GM21825 (cell line): ENCODE measurements at regions not wholly inside any gene's neighbourhood (a gene's known extent, or its start where the extent isn't known, plus 50 kb on each side); places are given as distances from the start of the nearest gene placed in this dataset.

Source experiments
- ATAC-seq: cut with Tn5 transposase; IDR thresholded peaks from one replicate; pipeline ENCODE4 v1.9.1; 2021; ENCODE audit warnings: mild to moderate bottlenecking, moderate library complexity; ENCODE audit not compliant: unreplicated experiment

DNA sequence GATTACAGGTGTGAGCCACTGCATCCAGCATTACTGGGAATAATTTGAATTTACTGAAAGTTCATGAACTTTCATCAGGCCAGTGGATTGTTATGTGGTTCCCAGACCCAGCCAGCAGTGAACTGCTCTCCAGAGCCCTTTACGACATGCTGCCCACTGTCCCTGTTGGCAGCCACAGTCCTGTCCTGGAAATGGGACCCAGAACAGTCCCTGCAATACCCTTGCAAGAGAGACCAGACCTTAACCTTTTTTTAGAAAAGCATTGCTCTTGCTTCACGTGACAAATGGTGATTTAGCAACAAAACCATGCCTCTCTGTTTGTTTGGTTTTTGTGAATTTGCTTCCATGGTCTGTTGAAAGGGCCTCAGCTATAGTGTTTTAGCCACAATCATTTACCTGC lies 367.3 kb upstream of the C2CD4B start:
- no peak for ATAC-seq

DNA sequence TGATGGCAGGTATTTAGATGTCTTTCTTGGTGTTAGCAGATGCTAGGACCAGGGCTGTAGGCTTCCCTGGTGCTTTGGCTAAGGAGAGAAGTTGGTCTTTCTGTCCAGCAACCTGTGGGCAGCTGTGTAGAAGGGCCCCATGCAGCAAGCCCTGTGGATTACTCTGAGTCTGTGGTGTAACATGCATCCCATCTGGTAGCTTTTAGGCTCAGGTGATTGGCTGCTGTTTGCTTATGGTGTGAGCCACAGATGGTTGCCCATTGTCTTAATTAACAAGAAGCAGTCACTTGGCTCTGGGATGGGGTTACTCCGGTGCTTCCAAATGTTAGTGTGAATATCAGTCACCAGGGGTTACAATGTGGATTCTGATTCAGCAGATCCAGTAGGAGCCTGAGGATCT lies 368.6 kb upstream of the C2CD4B start:
- no peak for ATAC-seq

DNA sequence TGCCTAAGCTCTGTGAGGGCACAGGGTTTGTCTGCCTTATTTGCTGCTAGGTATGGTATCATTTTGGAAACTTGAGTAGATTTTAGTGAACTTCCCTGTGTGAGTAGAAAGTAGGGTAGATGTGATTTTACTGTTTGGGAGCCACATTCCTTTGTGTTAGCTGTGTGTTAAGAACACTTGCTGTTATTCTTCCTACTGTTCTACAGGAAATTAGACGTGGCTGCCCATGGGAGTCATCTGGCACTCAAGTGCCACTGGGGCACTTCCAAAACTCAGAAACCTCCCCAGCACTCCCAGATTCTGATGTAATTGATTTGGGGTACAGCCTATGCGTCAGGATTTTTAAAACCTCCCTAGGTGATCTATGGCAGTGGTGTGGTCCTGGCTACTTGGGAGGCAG lies 369.9 kb upstream of the C2CD4B start:
- no peak for ATAC-seq

DNA sequence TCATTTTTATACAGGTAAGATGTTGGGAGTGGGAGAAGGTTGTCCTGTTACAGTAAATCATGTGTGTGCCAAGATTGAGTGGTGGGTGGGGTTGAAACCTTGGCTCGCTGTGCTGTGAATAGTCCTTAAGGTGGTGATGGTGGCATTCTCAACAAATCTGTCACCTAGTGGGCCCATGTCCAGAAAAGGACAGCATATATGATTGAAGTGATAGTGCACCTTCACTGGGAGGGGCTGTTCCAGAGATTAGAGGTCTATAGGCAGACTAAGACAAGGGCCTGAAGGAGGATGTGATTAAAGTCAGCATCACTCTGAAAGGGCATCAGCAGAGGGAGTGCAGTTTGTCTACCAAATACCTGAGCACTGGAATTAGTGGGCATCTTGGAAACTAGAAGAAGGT lies 374.2 kb upstream of the C2CD4B start:
- no peak for ATAC-seq

GRCh38 chr15:62541250-62541649 lies 376.2 kb upstream of the C2CD4B start:
- no peak for ATAC-seq

- no peak for ATAC-seq
Measured at GRCh38 chr15:62541846-62542245, 376.8 kb upstream of the C2CD4B start.

DNA sequence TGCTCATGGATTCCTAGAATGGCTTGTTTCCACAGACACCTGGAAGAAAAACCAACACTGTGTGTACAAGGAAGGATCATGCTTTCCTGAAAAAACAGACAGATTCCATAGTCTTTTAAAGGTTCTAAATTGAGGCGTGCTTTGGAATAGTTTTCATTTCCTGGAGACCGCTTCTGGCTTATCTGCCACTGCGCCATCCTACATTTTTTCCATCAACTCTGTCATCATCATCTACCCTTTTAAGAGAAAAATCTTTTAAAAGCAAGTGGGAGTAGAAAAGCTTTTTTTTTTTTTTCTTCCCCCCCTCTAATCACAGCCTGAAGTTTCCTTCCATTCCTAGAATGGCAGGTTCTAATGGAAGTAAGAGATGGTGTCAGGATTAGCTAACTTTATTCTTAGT lies 379.4 kb upstream of the C2CD4B start:
- no peak for ATAC-seq

DNA sequence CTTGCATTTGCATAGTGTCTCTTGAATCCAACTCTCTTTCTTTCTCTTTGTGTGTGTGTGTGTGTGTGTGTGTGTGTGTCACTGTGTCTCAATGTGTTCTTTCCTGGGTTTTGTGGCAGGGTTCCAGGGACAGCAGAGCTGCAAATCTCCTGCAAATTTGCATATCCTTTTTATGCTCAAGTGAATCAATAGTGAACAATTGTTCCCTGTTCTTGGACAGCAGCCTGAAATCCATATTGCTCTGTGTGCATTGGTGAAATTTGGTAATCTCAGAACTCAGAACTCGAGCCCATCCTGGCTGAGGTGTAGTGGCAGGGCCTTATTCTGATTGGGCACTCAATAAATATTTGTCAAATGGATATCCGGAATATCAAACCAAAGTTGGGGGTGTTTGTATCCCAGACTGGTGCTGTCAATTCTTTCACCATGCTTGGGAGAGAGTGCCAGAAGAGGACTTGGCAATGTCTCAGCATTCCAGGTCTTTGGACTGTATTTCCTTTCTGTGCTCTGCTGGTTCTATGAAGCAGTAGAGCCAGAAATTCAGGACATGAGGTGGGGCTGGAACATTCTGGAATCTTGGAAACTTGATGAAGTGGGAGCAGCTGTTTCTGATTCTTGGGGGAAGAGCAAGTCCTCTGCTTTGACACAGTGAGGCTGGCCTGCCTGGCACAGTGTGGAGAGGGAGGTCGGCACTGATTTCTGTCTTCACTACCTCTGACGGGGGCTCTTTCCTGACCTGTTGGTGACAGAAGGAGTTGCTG lies 380.6 kb upstream of the C2CD4B start:
- no peak for ATAC-seq

DNA sequence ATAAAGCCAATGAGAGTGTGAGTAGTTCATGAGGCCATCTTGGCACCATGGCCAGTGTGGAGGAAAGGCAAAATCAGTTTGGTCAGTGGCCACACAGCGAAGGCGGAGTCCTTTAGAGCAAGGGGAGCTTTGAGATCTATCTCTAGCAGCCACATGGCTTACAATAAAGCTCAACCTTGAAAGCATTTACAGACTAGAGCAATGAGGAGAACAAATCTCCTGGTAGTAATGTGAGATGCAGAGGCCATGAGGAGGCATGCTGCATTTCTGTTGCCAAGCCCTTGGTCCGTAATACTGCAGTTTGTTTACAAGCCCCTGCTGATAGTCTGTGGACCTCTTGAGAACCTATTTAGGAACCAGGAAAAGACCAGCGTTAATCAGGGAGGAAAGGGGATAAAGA lies 381.5 kb upstream of the C2CD4B start:
- no peak for ATAC-seq

DNA sequence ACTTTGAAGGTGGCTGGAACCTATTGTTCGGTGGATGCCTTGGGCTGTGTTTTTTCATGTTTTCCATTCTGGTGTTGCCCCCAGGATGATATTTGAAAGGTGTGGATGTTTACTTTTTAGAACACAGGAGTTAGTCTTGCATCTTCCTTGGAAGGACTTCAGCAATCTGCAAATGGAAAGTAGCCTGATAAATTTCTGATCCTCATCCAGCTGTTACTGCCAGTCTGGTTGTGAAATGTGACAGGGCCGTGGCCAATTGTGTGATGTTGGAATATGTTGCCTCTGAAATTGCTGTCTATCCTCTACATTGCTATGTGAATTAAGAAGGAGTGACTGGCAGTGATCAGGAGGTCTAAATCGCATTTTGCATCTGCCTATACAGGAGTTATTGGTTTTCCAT lies 382.5 kb upstream of the C2CD4B start:
- no peak for ATAC-seq

GRCh38 chr15:62549345-62549970 lies 384.4 kb upstream of the C2CD4B start:
- no peak for ATAC-seq

- no peak for ATAC-seq
Measured at GRCh38 chr15:62550106-62550505, 385.0 kb upstream of the C2CD4B start.

GRCh38 chr15:62552444-62552843 lies 387.4 kb upstream of the C2CD4B start:
- no peak for ATAC-seq

GRCh38 chr15:62553911-62554563 lies 389.0 kb upstream of the C2CD4B start:
- ATAC-seq: no peak

DNA sequence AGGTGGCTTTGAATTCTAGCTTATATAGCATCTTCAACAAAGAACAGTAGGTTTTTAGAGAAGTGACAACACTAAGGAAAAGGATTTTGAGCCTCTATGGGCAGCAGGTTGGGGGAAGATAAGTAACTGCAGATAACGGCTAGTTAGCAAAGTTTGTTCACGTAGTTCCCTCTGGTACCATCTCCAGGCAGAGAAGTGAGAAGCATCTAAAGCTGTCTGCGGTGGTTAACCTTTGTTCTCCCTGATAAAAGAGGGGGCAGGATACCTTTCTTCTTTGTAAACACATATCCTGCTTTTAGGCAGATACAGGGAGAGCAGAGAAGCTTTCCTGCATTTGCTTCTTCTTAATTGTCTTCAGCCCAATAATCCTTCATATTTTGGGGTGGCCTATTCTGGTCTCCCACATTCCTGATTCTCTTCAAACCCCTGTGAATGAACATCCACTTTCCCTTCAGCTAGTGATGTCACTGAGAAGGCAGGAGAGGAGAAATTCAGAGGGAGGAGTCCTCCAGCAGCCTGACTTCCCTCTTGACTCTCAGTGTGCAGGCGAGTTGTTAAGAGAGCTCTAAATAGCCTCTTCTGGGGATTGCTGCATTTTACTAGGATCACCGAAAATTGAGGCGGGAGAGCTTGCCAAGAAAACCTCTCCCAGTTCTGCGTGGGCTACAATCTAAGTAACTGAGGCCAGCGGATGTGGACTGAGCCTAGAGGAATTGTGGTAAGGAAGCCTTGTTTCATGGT lies 393.7 kb upstream of the C2CD4B start:
- no peak for ATAC-seq

- no peak for ATAC-seq
Measured at GRCh38 chr15:62559381-62559733, 394.3 kb upstream of the C2CD4B start.

DNA sequence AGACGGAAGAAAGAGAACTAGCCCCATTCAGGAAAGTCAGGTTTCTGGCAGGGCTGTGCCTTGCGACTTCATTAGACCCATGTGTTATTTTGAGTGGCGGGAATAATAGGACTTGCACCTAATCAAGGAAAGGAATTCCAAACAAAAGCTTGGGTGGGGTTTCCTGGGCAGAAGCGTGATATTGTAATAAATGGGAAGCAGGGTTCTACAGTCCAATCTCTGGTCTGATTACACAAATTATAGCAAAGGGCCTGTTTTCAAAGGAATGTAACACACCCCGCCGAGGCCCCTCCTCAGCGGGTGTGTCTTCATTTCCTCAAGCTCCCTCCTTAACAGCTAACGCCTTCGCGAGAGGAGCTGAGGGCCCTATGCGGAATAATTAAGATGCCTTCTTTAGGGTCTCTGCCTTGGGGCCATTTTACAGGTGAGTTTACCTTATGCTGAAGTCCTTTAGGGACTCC lies 396.0 kb upstream of the C2CD4B start:
- ATAC-seq: no peak

GRCh38 chr15:62561571-62561970 lies 396.5 kb upstream of the C2CD4B start:
- ATAC-seq: no peak

- no peak for ATAC-seq
Measured at GRCh38 chr15:62564886-62565633, 400.0 kb upstream of the C2CD4B start.

DNA sequence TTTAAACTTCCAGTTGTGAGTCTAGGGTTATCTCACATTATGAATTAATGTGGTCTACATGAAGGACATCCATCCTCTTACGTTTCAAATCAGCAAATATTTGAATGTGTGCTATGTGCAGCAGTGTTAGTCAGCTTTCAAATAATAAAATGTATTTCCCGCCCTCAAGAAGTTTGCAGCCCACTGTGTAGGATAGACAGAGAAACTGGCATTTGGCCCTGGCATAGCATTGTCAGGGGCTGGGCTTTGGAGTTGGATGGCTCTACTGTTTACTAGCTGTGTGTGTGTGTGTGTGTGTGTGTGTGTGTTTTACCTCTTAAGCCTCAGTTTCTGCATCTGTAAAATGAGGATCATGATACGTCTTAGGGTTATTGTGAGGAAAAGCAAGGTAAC lies 400.5 kb upstream of the C2CD4B start:
- no peak for ATAC-seq

DNA sequence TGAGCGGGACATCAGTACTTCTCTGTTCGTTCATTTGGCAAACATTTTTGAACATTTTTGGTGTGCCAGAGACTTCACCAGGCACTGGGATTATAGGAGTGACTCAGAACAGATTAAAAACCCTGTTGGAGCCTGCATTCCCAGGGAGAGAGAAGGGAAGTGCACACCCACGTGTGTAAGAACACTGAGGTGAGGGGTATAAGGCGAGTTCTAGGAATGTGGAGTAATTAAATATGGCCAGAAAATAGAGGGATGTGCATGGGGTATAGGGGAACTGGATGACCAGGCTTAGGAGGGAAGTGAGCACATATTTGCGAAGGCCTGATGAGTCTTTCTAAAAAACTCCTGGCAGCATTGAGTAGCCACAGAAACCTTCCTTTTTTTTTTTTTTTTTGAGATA lies 401.2 kb upstream of the C2CD4B start:
- no peak for ATAC-seq
